ENCODE measurements at regions not wholly inside any gene's neighbourhood (a gene's known extent, or its start where the extent isn't known, plus 50 kb on each side); places are given as distances from the start of the nearest gene placed in this dataset.
"Not testable (repeated sequence)": the region's sequence is repeated elsewhere in the genome, so short reads cannot be mapped to it uniquely, and the experiment has no call there.

- DNase-seq (ENCODE audit: low read depth in 2 of 3, low spot score in 1 of 3) = no peak
Observed at GRCh38 chr14:83918546-83918945, 1611.4 kb upstream of the FLRT2 start.

- DNase-seq (ENCODE audit: low read depth in 2 of 3, low spot score in 1 of 3) = not testable (repeated sequence)
Observed at GRCh38 chr14:83919675-83920074, 1610.3 kb upstream of the FLRT2 start.

- DNase-seq (ENCODE audit: low read depth in 2 of 3, low spot score in 1 of 3) = no peak
Observed at GRCh38 chr14:83923842-83924241, 1606.1 kb upstream of the FLRT2 start.

- DNase-seq (ENCODE audit: low read depth in 2 of 3, low spot score in 1 of 3) = no peak
Observed at GRCh38 chr14:83924259-83924658, 1605.7 kb upstream of the FLRT2 start.

- no peak for DNase-seq (ENCODE audit: low read depth in 2 of 3, low spot score in 1 of 3)
Observed at GRCh38 chr14:83940253-83940652, 1589.7 kb upstream of the FLRT2 start.

- no peak for DNase-seq (ENCODE audit: low read depth in 2 of 3, low spot score in 1 of 3)
Observed at GRCh38 chr14:83958359-83958758, 1571.6 kb upstream of the FLRT2 start.

GRCh38 chr14:83960832-83961512, 1569.0 kb upstream of the FLRT2 start:
- DNase-seq (ENCODE audit: low read depth in 2 of 3, low spot score in 1 of 3) = no peak

- DNase-seq (ENCODE audit: low read depth in 2 of 3, low spot score in 1 of 3) = no peak
Observed at GRCh38 chr14:83969998-83970397, 1559.9 kb upstream of the FLRT2 start.

GRCh38 chr14:83972631-83973030, 1557.3 kb upstream of the FLRT2 start:
- DNase-seq (ENCODE audit: low read depth in 2 of 3, low spot score in 1 of 3) = no peak

- DNase-seq (ENCODE audit: low read depth in 2 of 3, low spot score in 1 of 3) = no peak
Observed at GRCh38 chr14:83974647-83975163, 1555.2 kb upstream of the FLRT2 start.

GRCh38 chr14:83975435-83975834, 1554.5 kb upstream of the FLRT2 start:
- DNase-seq (ENCODE audit: low read depth in 2 of 3, low spot score in 1 of 3) = no peak

GRCh38 chr14:83975841-83976770, 1553.8 kb upstream of the FLRT2 start:
- no peak for DNase-seq (ENCODE audit: low read depth in 2 of 3, low spot score in 1 of 3)

GRCh38 chr14:83977583-83977982, 1552.4 kb upstream of the FLRT2 start:
- DNase-seq (ENCODE audit: low read depth in 2 of 3, low spot score in 1 of 3) = no peak

- not testable (repeated sequence) for DNase-seq (ENCODE audit: low read depth in 2 of 3, low spot score in 1 of 3)
Observed at GRCh38 chr14:83981676-83982258, 1548.2 kb upstream of the FLRT2 start.

GRCh38 chr14:83988275-83988674, 1541.7 kb upstream of the FLRT2 start:
- DNase-seq (ENCODE audit: low read depth in 2 of 3, low spot score in 1 of 3) = no peak

- DNase-seq (ENCODE audit: low read depth in 2 of 3, low spot score in 1 of 3) = no peak
Observed at GRCh38 chr14:83991666-83992065, 1538.3 kb upstream of the FLRT2 start.

GRCh38 chr14:83992857-83993256, 1537.1 kb upstream of the FLRT2 start:
- no peak for DNase-seq (ENCODE audit: low read depth in 2 of 3, low spot score in 1 of 3)

- no peak for DNase-seq (ENCODE audit: low read depth in 2 of 3, low spot score in 1 of 3)
Observed at GRCh38 chr14:83993545-83993944, 1536.4 kb upstream of the FLRT2 start.

- no peak for DNase-seq (ENCODE audit: low read depth in 2 of 3, low spot score in 1 of 3)
Observed at GRCh38 chr14:83994020-83994419, 1535.9 kb upstream of the FLRT2 start.

GRCh38 chr14:84001023-84001422, 1528.9 kb upstream of the FLRT2 start:
- DNase-seq (ENCODE audit: low read depth in 2 of 3, low spot score in 1 of 3) = no peak

GRCh38 chr14:84003346-84003745, 1526.6 kb upstream of the FLRT2 start:
- DNase-seq (ENCODE audit: low read depth in 2 of 3, low spot score in 1 of 3) = no peak
